Smooth muscle cell (in vitro differentiated cells): ENCODE measurements at regions not wholly inside any gene's neighbourhood (a gene's known extent, or its start where the extent isn't known, plus 50 kb on each side); places are given as distances from the start of the nearest gene placed in this dataset.

Experiments used
- DNase-seq: peaks from one replicate; lab custom pipeline; 2025; ENCODE audit not compliant: unreplicated experiment; lab: John Stamatoyannopoulos, UW
- H2AFZ ChIP-seq: fragments of 200-600 bp; sonication (generic); 2 replicates; pipeline ENCODE4 v1.6.0; 2016; ENCODE audit warnings: antibody characterized with exemption, low read depth, mild to moderate bottlenecking
- H3F3A ChIP-seq: fragments of 200-600 bp; sonication (generic); 2 replicates; pipeline ENCODE4 v1.6.0; 2017; ENCODE audit warnings: antibody characterized with exemption, low read depth
- H3K27ac ChIP-seq: fragments of 200-600 bp; sonication (generic); 2 replicates; pipeline ENCODE4 v1.5.1; 2016; ENCODE audit warnings: low read depth, mild to moderate bottlenecking
- H3K27me3 ChIP-seq: fragments of 200-600 bp; sonication (generic); 2 replicates; pipeline ENCODE4 v1.6.1; 2016; ENCODE audit warnings: low read depth, mild to moderate bottlenecking
- H3K36me3 ChIP-seq: fragments of 200-600 bp; sonication (generic); 2 replicates; pipeline ENCODE4 v1.5.1; 2016; ENCODE audit warnings: low read depth
- H3K4me1 ChIP-seq: fragments of 200-600 bp; sonication (generic); 2 replicates; pipeline ENCODE4 v1.5.1; 2016; ENCODE audit warnings: low read depth
- H3K4me2 ChIP-seq: fragments of 200-600 bp; sonication (generic); 2 replicates; pipeline ENCODE4 v1.6.0; 2016; ENCODE audit warnings: mild to moderate bottlenecking
- H3K4me3 ChIP-seq: fragments of 200-600 bp; sonication (generic); 2 replicates; pipeline ENCODE4 v1.5.1; 2016; ENCODE audit warnings: mild to moderate bottlenecking
- H3K79me2 ChIP-seq: fragments of 200-600 bp; sonication (generic); 2 replicates; pipeline ENCODE4 v1.6.0; 2016; ENCODE audit warnings: low read depth, mild to moderate bottlenecking
- H3K9ac ChIP-seq: fragments of 200-600 bp; sonication (generic); 2 replicates; pipeline ENCODE4 v1.6.0; 2016; ENCODE audit warnings: low read depth
- H3K9me3 ChIP-seq: fragments of 200-600 bp; sonication (generic); replicated peaks from 2 replicates; pipeline ENCODE4 v1.5.1; 2016; ENCODE audit warnings: low read depth
- H4K20me1 ChIP-seq: fragments of 200-600 bp; sonication (generic); 2 replicates; pipeline ENCODE4 v1.6.0; 2016; ENCODE audit warnings: low read depth
- CTCF ChIP-seq: fragments of 200-600 bp; sonication (generic); IDR thresholded peaks from 2 replicates; pipeline ENCODE4 v1.5.1; 2017; ENCODE audit warnings: borderline replicate concordance, mild to moderate bottlenecking, antibody characterized with exemption; ENCODE audit not compliant: insufficient read depth, poor library complexity, severe bottlenecking
- whole genome bisulfite sequencing: methylation state at CpG from one replicate; pipeline ENCODE4 v1.1.7; 2016; ENCODE audit warnings: low lambda C conversion rate; 5-methylcytosine and 5-hydroxymethylcytosine counted together

GRCh38 chr6:23823421-23823820, 302.6 kb upstream of the NRSN1 start:
- Histone ChIP-seq H3K27ac (no peak overlapping the region), H2AFZ (no peak overlapping the region), H3K4me2 (peak overlapping the region; percentile 6), H3K36me3 (no peaks in the 10 kb centered on the region), H3K9me3 (no peaks in the 10 kb centered on the region), H3K9ac (no peak overlapping the region), H3F3A (no peaks in the 10 kb centered on the region), H3K79me2 (no peaks in the 10 kb centered on the region), H3K4me3 (no peak overlapping the region), H4K20me1 (no peaks in the 10 kb centered on the region), H3K27me3 (no peaks in the 10 kb centered on the region), H3K4me1 (no peaks in the 10 kb centered on the region)
- no peak for TF ChIP-seq CTCF
- 62% methylated on average over 1 of the region's 1 CpG for WGBS
- DNase-seq = no peak

GRCh38 chr6:23826572-23826971, 299.4 kb upstream of the NRSN1 start:
- no peak overlapping the region for H3K9ac ChIP-seq
- no peak for DNase-seq
- H3K36me3 ChIP-seq = no peaks in the 10 kb centered on the region
- H3K4me3 ChIP-seq = no peak overlapping the region
- TF ChIP-seq CTCF = no peak
- H3K9me3 ChIP-seq = no peaks in the 10 kb centered on the region
- no peak overlapping the region for H3K4me2 ChIP-seq
- no peaks in the 10 kb centered on the region for H3K4me1 ChIP-seq
- H3K27ac ChIP-seq = no peak overlapping the region
- WGBS = 97% methylated on average over 1 of the region's 1 CpG
- no peak overlapping the region for H2AFZ ChIP-seq
- no peaks in the 10 kb centered on the region for H3K79me2 ChIP-seq
- H3K27me3 ChIP-seq = no peaks in the 10 kb centered on the region
- H4K20me1 ChIP-seq = no peaks in the 10 kb centered on the region
- no peaks in the 10 kb centered on the region for H3F3A ChIP-seq

- Histone ChIP-seq H3K4me3 (no peak overlapping the region), H3K27me3 (no peaks in the 10 kb centered on the region), H3K36me3 (no peaks in the 10 kb centered on the region), H3K79me2 (no peaks in the 10 kb centered on the region), H3K9ac (no peak overlapping the region), H3K9me3 (no peaks in the 10 kb centered on the region), H3K4me2 (no peak overlapping the region), H3F3A (no peaks in the 10 kb centered on the region), H4K20me1 (no peaks in the 10 kb centered on the region), H3K4me1 (no peaks in the 10 kb centered on the region), H2AFZ (no peak overlapping the region), H3K27ac (no peak overlapping the region)
- no peak for TF ChIP-seq CTCF
- DNase-seq = no peak
- 95% methylated on average over 6 of the region's 6 CpGs for WGBS
Measured at GRCh38 chr6:23828861-23829260, 297.2 kb upstream of the NRSN1 start.

- TF ChIP-seq CTCF = no peak
- Histone ChIP-seq H2AFZ (no peak overlapping the region), H3K4me3 (no peak overlapping the region), H3K27ac (no peak overlapping the region), H3F3A (no peaks in the 10 kb centered on the region), H4K20me1 (no peaks in the 10 kb centered on the region), H3K4me2 (no peak overlapping the region), H3K9me3 (no peaks in the 10 kb centered on the region), H3K4me1 (no peaks in the 10 kb centered on the region), H3K27me3 (no peaks in the 10 kb centered on the region), H3K36me3 (no peaks in the 10 kb centered on the region), H3K79me2 (no peaks in the 10 kb centered on the region), H3K9ac (no peak overlapping the region)
- WGBS = 91% methylated on average over 1 of the region's 1 CpG
- DNase-seq = no peak
Measured at GRCh38 chr6:23841116-23841515, 284.9 kb upstream of the NRSN1 start.
